ENCODE measurements at regions not wholly inside any gene's neighbourhood (a gene's known extent, or its start where the extent isn't known, plus 50 kb on each side); places are given as distances from the start of the nearest gene placed in this dataset.
A peak's percentile ranks its signal among the peaks of the same experiment; 100 is the strongest.

- in situ Hi-C loops (cut with MboI; ENCODE audit: low sequenced_read_pairs in 4 of 4), result no loop called here
- peaks cover 21 to 32% of the 10 kb centered on the region in 2 donors for H3K4me1 ChIP-seq
- DNase-seq (no peak), ATAC-seq (no peak)
- no peaks in the 10 kb centered on the region for H3K36me3 ChIP-seq
- no peaks in the 10 kb centered on the region for H3K9me3 ChIP-seq
- TF ChIP-seq, protein P1, sequence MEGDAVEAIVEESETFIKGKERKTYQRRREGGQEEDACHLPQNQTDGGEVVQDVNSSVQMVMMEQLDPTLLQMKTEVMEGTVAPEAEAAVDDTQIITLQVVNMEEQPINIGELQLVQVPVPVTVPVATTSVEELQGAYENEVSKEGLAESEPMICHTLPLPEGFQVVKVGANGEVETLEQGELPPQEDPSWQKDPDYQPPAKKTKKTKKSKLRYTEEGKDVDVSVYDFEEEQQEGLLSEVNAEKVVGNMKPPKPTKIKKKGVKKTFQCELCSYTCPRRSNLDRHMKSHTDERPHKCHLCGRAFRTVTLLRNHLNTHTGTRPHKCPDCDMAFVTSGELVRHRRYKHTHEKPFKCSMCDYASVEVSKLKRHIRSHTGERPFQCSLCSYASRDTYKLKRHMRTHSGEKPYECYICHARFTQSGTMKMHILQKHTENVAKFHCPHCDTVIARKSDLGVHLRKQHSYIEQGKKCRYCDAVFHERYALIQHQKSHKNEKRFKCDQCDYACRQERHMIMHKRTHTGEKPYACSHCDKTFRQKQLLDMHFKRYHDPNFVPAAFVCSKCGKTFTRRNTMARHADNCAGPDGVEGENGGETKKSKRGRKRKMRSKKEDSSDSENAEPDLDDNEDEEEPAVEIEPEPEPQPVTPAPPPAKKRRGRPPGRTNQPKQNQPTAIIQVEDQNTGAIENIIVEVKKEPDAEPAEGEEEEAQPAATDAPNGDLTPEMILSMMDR (IDR thresholded peaks at IDR 0.05 in 4 of 5, conservative IDR thresholded peaks at IDR 0.05 in 1 of 5), result no peak
- TF ChIP-seq POLR2A (IDR thresholded peaks at IDR 0.05), result no peak
- no peak overlapping the region for H3K4me3 ChIP-seq
- intact Hi-C loops (cut with DNase I; ENCODE audit: low total_unique reads), result loop anchor here (10.0 kb wide), 1 partner anchor 697 kb away; no protein-coding TSS in a partner anchor
- no peaks in the 10 kb centered on the region for H3K27me3 ChIP-seq
- no peak overlapping the region for H3K27ac ChIP-seq
Measured at GRCh38 chr3:72127844-72128243, 342.9 kb upstream of the PROK2 start.

DNA sequence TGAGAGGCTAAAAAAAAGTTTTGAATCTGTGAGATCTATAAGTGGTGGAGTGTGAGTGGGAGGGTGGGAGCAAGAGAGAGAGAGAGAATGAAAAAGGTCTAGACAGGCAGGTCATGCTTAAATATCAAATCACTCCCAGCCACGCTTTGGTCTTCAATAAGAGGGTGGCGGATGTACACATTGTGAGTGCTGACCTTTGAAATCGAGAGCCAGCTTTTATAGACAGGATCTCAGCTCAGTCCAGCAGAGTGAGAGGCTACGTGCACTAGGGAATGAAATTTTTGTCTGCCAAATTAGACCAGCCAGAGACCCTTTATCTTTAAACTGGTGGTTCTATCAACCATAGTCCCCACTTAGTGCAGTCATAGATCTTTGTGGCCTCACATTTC lies 342.3 kb upstream of the PROK2 start:
- H3K36me3 ChIP-seq, result no peaks in the 10 kb centered on the region
- intact Hi-C loops (cut with DNase I; ENCODE audit: low total_unique reads), result loop anchor here (10.0 kb wide), 1 partner anchor 698 kb away; no protein-coding TSS in a partner anchor
- DNase-seq, result no peak
- H3K27me3 ChIP-seq, result no peaks in the 10 kb centered on the region
- TF ChIP-seq, protein P1 (IDR thresholded peaks at IDR 0.05 in 4 of 5, conservative IDR thresholded peaks at IDR 0.05 in 1 of 5), result no peak
- TF ChIP-seq POLR2A (IDR thresholded peaks at IDR 0.05), result no peak
- in situ Hi-C loops (cut with MboI; ENCODE audit: low sequenced_read_pairs in 4 of 4), result no loop called here
- no peak overlapping the region for H3K27ac ChIP-seq
- no peak for ATAC-seq
- no peaks in the 10 kb centered on the region for H3K9me3 ChIP-seq
- H3K4me1 ChIP-seq, result peaks cover 21 to 32% of the 10 kb centered on the region in 2 donors
- no peak overlapping the region for H3K4me3 ChIP-seq

DNA sequence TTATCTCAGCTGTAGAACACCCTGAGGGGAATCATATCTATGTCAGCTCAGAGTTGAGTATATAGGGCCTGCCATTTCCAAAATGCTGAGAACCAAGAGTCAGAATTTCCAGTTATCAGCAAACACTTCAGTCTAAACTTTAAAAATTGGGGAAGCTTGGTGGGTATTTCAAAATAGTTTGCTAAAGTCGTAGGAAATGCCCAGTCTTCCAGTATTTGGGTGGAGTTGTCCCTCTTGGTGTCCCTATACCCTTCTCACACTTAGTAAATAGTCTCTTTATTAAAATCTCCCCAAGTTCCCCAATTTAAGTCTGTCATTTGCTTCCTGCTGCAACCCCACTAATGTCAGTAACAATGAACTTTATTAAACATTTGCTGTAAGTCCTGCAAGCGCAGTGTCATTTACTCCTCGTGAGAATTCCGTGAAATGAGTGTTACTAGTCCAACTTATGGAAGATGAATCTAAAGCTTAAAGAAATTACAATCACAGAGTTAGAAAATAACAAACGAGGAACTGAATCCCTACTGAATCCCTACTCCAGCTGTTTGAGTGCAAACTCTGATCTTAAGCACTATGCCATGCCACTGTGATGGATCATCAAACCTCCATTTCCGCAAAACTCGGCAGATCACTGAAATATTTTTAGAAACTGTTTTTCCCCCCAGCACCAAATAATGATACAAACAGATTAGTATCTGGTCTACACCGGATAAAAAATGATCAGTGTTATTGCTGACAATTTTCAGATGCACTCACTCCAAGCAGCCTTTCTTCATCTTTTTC lies 341.7 kb upstream of the PROK2 start:
- Histone ChIP-seq H3K27ac (no peak overlapping the region), H3K4me1 (peaks cover 21 to 32% of the 10 kb centered on the region in 2 donors), H3K4me3 (no peak overlapping the region), H3K9me3 (no peaks in the 10 kb centered on the region), H3K27me3 (no peaks in the 10 kb centered on the region), H3K36me3 (no peaks in the 10 kb centered on the region)
- intact Hi-C loops (cut with DNase I; ENCODE audit: low total_unique reads), result loop anchor here (10.0 kb wide), 1 partner anchor 698 kb away; no protein-coding TSS in a partner anchor
- in situ Hi-C loops (cut with MboI; ENCODE audit: low sequenced_read_pairs in 4 of 4), result no loop called here
- ATAC-seq, result no peak
- TF ChIP-seq, protein P1 (IDR thresholded peaks at IDR 0.05 in 4 of 5, conservative IDR thresholded peaks at IDR 0.05 in 1 of 5), result no peak
- TF ChIP-seq POLR2A (IDR thresholded peaks at IDR 0.05), result no peak
- DNase-seq, result no peak

DNA sequence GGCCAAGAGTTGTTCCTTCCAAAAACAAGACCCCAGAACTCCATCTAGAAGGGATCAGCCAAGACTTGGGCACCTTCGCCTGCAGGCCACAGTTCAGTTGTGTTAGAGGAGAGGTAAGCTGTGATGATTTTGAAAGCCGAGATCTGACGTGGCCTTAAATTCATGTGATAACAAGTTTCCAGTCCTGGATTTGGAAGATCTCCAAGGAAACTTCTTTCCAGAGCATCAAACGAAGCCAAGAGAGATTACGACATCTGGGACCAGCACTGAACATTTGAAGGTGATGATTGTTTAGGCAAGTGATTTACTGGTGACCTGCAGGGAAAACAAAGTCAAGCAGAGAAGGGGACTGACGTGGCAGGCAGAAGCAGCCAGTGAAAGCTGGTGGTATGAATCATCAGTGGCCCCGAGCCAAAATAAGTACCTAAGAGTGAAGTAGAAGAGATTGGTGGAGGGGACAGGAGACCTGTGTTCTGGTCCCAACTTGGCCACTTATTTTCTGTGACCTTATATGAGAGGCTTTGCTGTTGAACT lies 339.0 kb upstream of the PROK2 start:
- Histone ChIP-seq H3K36me3 (no peaks in the 10 kb centered on the region), H3K27ac (peak overlapping the region; percentile 60 to 75 (median 67)), H3K27me3 (no peaks in the 10 kb centered on the region), H3K4me1 (peaks cover 9 to 17% of the 10 kb centered on the region in 2 donors), H3K4me3 (no peak overlapping the region), H3K9me3 (no peaks in the 10 kb centered on the region)
- in situ Hi-C loops (cut with MboI; ENCODE audit: low sequenced_read_pairs in 4 of 4), result no loop called here
- intact Hi-C loops (cut with DNase I; ENCODE audit: low total_unique reads), result loop anchor here (1.0 to 10.0 kb wide), 3 partner anchors 9 to 701 kb away; partner anchors contain the start of gene RYBP
- peak; percentile 91 to 94 for DNase-seq
- ATAC-seq, result peak; percentile 98 to 99
- peak in 1 of 2 donors; percentile 51 for TF ChIP-seq POLR2A (IDR thresholded peaks at IDR 0.05)
- TF ChIP-seq, protein P1 (IDR thresholded peaks at IDR 0.05 in 4 of 5, conservative IDR thresholded peaks at IDR 0.05 in 1 of 5), result no peak

Measured in gastrocnemius medialis (tissue), 4 donors.